SK-N-MC (cell line): ENCODE measurements at regions not wholly inside any gene's neighbourhood (a gene's known extent, or its start where the extent isn't known, plus 50 kb on each side); places are given as distances from the start of the nearest gene placed in this dataset.

Source experiments
- EZH2 ChIP-seq: fragments of 200-600 bp; sonication (generic); IDR thresholded peaks from one replicate; pipeline ENCODE4 v1.6.1; 2017; ENCODE audit warnings: antibody characterized with exemption
- POLR2AphosphoS5 ChIP-seq: IDR thresholded peaks from 2 replicates; pipeline ENCODE4 v1.6.1; 2012; ENCODE audit warnings: mild to moderate bottlenecking, low read depth, low read length, borderline replicate concordance

DNA sequence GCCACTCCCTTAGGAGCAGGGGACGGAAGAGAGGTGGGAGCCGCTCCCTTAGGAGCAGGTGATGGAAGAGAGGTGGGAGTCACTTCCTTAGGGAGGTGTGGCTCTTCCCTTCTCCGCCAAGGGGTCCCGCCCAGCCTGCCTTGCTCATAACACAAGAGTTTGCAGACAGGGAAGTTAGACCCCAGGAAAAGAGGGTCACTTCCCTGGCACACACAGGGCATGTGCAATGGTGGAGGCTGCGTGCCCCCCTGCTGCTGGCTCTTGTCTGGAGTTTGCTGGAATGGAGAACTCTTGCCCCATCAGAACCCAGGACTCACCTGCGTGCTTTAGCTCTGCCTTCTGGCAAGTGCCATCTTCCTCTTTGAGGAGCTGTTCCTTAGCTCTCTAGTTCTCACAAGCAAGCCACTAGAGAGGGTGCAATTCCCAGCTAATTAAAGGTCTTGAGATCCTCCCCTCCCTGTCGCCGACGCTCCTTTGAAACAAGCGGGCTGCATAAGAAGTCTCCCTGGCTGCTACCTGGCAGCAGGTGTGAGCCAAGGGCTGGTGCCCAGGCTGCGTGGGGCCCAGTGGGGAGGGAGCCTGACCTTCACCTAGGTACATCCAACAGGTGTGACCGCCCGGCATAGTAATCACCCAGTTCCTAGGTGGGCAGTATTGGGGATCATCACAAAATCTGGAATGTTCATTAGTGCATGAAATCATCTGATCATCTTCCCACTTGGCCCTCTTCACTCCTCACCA, 281.6 kb downstream of the ZNF536 start:
- no peak for TF ChIP-seq EZH2
- no peak for TF ChIP-seq POLR2AphosphoS5
